ENCODE measurements at regions not wholly inside any gene's neighbourhood (a gene's known extent, or its start where the extent isn't known, plus 50 kb on each side); places are given as distances from the start of the nearest gene placed in this dataset.
"Not testable (repeated sequence)": the region's sequence is repeated elsewhere in the genome, so short reads cannot be mapped to it uniquely, and the experiment has no call there.

DNA sequence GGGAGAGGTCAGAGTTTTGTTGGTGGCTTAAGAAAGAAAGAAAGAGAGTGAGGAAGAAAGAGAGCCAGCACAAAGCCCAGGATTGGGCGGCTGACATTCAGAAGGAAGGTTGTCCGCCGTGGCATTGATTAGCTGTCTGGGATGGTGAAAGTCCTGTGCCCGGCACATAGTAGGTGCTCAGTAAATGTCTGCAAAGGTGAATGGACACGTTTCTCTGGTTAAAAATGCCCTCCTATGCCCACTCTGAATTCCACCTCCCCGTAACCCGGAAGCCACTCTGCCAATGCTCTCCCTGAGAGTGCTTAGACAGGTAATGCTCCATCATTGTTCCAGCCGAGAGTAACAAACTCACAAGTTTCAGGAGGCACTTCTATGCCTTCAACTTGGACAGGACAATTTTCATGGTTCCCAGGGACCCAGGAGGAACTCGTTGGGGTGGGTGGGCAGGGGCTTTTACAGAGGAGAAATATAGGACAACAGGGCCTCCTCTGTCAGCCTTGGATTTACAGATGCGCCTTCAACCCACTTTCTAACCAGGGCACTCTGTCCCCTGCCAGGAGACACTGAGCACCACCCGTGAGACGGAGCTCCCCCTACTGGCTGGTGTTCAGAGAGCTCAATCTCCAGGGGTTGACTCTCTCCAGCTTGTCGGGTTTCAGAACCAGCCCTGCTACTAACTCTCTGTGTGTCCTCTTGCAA, 411.5 kb upstream of the ZMIZ1 start:
- Mint-ChIP-seq H3K9me3 (no peaks in the 10 kb centered on the region), H3K36me3 (no peaks in the 10 kb centered on the region), H3K4me3 (peak overlapping the region in 1 of 5 donors; percentile 12), H3K4me1 (no peaks in the 10 kb centered on the region), H3K27me3 (ENCODE audit: low read depth in 3 of 3) (peaks cover 0 to 9% (median 2%) of the 10 kb centered on the region in 3 donors), H3K27ac (no peak overlapping the region)
- DNase-seq, result peak; percentile 22 to 39 (median 32)

DNA sequence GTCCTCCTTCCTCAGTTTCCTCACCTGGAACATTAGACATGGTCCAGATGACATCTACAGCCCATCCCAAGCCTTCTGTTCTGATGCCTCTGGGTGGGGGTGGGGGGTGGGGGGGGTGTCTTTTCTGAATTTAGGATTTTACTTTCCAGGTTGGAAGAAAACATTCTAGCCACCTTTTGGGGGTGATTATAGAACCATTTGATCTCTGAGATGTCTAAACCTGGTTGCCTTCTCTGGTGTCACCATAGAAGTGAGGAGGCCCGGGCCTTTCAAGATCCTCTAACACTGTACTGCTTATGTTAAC, 411.0 kb upstream of the ZMIZ1 start:
- H3K4me1 Mint-ChIP-seq, result no peaks in the 10 kb centered on the region
- H3K4me3 Mint-ChIP-seq, result peak overlapping the region in 1 of 5 donors; percentile 12
- peaks cover 0 to 9% (median 2%) of the 10 kb centered on the region in 3 donors for H3K27me3 Mint-ChIP-seq (ENCODE audit: low read depth in 3 of 3)
- no peaks in the 10 kb centered on the region for H3K36me3 Mint-ChIP-seq
- DNase-seq, result no peak
- H3K27ac Mint-ChIP-seq, result no peak overlapping the region
- no peaks in the 10 kb centered on the region for H3K9me3 Mint-ChIP-seq

DNA sequence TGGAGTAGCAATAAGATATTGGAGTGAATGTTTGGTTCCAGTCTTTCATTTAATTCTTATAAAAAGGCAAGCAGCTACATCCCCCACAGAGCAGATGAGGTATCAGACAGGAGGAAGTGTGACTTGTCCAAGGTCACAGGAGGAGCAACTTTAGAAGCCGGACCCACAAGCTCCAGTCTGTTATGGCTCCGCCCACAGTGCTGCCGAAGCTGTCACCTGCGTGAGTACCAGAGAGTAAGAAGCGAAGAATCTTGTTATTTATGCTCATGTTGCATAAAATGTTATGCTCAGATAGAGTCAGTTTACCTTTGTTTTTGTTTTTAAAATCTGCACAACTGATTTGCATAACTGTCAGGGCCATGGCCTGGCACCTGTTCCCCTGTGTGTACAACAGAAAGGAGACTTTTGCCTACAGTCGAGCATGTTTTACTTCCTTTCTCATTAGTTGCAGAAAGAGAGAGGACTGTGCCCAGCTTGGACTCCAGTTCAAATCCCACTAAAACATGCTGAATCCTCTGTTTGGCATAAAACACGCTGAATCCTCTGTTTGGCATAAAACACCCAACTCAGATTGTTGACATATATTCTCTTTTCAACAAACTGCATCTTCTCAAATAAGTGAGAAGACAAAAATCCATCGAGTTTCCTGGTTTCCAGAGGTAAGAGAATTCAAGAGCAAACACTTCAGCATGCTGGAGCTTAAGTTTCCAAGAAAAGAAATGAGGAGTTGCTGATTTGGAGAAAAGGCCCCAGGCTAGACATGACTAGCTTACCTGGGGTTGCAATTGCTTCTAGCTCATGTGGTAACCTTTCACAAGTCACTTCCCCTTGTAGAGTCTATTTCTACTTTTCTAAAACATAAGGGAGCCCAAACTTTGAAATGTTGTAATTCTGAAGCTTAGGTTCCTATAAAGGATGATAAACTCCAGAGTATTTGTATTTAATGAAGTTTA, 409.8 kb upstream of the ZMIZ1 start:
- Mint-ChIP-seq H3K9me3 (peaks cover 0 to under 1% (median 0%) of the 10 kb centered on the region in 6 donors), H3K27me3 (ENCODE audit: low read depth in 3 of 3) (peaks cover 1 to 8% (median 2%) of the 10 kb centered on the region in 3 donors), H3K4me3 (no peak overlapping the region), H3K4me1 (no peaks in the 10 kb centered on the region), H3K36me3 (no peaks in the 10 kb centered on the region), H3K27ac (no peak overlapping the region)
- DNase-seq, result no peak

DNA sequence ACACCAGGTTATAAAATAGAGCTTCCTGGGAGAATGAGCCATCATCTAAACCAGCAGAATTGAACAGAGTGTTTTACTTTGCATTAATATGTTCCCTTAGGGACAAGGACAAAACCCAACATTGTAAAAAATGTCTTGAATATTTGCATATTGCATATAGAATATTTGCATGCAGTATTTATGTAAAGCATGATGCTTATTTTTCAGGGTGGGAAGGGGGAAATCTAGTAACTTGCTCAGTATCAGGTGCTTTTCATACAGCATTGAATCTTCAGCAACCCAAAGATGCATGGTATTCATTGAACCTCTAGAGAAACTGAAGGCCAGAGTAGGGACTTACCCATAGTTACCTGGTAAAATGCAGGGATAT, 409.2 kb upstream of the ZMIZ1 start:
- Mint-ChIP-seq H3K9me3 (peaks cover 0 to 3% (median under 1%) of the 10 kb centered on the region in 6 donors), H3K4me1 (no peaks in the 10 kb centered on the region), H3K27me3 (ENCODE audit: low read depth in 3 of 3) (peaks cover 0 to 5% (median 1%) of the 10 kb centered on the region in 3 donors), H3K36me3 (no peaks in the 10 kb centered on the region), H3K4me3 (no peak overlapping the region), H3K27ac (no peak overlapping the region)
- DNase-seq, result no peak

DNA sequence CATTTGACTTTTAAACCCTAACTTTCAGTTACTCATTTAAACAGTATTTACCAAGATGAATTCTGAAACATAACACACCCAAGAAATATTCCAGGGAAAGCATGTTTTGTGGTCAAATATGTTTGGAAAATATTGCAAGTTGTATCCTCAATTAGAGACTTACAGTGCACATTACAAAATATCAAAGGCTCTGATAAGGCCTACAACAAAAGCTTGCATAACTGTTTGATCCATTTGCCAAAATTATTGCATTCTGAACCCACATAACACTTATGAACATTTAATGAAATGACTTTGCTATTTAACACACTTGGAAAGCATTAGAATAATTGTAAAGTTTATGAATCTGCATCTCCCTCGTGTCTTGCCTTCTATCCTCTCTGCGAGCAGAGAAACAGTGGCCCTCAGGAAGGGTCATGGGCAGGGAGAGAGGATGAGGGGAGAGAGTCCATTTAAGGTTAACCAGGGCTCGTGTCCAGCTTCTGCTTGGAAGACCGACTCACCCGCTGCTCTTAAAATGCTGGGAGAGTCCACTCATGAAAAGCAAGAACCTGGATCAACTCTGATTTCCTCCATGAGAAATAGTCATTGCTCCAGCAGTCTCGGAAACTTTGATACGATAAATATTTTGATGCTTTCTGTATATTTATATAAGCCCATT, 408.2 kb upstream of the ZMIZ1 start:
- Mint-ChIP-seq H3K4me1 (no peaks in the 10 kb centered on the region), H3K36me3 (peaks cover 0 to 4% (median 4%) of the 10 kb centered on the region in 3 donors), H3K4me3 (no peak overlapping the region), H3K27me3 (ENCODE audit: low read depth in 3 of 3) (peaks cover 0 to 6% (median 1%) of the 10 kb centered on the region in 3 donors), H3K9me3 (peaks cover 0 to 10% (median 5%) of the 10 kb centered on the region in 6 donors), H3K27ac (no peak overlapping the region)
- DNase-seq, result no peak

DNA sequence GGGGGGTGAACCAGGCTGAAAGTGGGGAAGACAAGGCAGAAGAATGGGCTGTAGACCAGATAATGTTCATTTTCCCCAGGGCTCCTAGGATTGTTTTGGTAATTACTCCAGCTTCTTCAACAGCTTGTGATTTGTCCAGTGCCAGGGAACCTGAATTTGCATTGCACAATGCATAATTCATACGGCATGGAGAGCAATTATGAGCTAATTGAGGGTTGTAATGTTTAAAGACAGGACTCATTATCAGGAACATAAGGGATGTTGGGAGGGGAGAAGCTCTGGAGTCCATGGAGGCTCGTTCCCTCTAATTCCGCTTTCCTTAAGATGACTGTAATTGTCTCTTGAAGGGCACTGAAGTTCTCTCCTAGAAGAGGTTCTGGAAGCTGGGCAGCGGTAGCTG, 405.0 kb upstream of the ZMIZ1 start:
- peaks cover 0 to 4% (median 4%) of the 10 kb centered on the region in 3 donors for H3K36me3 Mint-ChIP-seq
- peaks cover 2 to 10% (median 5%) of the 10 kb centered on the region in 6 donors for H3K9me3 Mint-ChIP-seq
- H3K27ac Mint-ChIP-seq, result no peak overlapping the region
- peaks cover 1 to 11% (median 3%) of the 10 kb centered on the region in 3 donors for H3K27me3 Mint-ChIP-seq (ENCODE audit: low read depth in 3 of 3)
- no peaks in the 10 kb centered on the region for H3K4me1 Mint-ChIP-seq
- DNase-seq, result no peak
- H3K4me3 Mint-ChIP-seq, result no peak overlapping the region

DNA sequence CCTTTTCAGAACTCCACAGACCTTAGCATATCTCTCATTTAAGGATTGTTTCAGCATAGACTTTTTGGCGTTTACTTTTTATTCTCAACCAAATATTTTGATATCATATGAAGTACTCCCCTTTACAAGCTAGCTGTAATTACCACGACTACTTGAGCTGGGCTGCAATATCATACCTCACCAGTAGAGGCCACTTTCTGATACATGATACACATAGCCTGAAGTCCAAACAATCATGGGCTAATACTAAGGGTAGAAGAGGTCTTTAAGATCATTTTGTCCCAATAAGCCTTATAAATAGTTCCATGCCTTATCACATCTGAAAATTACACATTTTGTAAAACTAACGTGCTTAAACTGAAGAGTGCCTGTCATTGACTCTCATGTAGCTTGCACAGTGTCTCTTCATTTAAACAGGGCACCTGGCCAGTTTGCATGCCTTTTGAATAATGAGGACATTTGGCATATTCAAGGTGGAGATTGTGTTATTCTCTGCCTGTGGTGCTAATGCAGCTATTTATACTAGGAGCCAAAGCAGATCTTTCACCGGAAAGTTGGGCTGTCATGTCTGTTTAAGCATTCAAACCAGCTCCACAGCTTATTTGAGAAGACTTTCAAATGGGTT, 403.7 kb upstream of the ZMIZ1 start:
- H3K27me3 Mint-ChIP-seq (ENCODE audit: low read depth in 3 of 3), result peaks cover 1 to 19% (median 3%) of the 10 kb centered on the region in 3 donors
- H3K9me3 Mint-ChIP-seq, result peaks cover 3 to 10% (median 6%) of the 10 kb centered on the region in 6 donors
- no peak overlapping the region for H3K27ac Mint-ChIP-seq
- peaks cover 0 to 4% (median 4%) of the 10 kb centered on the region in 3 donors for H3K36me3 Mint-ChIP-seq
- DNase-seq, result peak in 1 of 3 donors; percentile 2
- no peak overlapping the region for H3K4me3 Mint-ChIP-seq
- H3K4me1 Mint-ChIP-seq, result no peaks in the 10 kb centered on the region

DNA sequence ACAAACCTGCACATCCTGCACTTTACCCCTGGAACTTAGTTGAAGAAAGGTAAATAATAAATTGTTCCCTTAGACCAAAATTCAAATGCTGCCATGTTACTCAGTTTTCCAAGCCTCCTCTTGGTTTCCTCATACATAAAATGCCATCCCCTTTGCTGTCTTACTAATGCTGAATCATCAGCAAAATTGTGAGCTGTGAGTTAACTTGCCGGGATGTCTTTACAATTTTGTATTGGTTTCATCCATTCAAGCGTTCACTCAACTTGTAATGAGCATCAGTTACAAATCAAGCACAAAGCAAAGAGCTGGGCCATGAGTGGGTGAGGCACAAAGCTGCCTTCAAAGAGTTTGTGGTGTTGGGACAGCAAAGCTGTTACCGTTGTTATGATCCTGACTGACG, 395.8 kb upstream of the ZMIZ1 start:
- H3K9me3 Mint-ChIP-seq, result peaks cover 0 to 6% (median 0%) of the 10 kb centered on the region in 6 donors
- H3K27ac Mint-ChIP-seq, result no peak overlapping the region
- H3K4me3 Mint-ChIP-seq, result no peak overlapping the region
- no peaks in the 10 kb centered on the region for H3K36me3 Mint-ChIP-seq
- peaks cover 2 to 11% (median 5%) of the 10 kb centered on the region in 3 donors for H3K27me3 Mint-ChIP-seq (ENCODE audit: low read depth in 3 of 3)
- DNase-seq, result no peak
- no peaks in the 10 kb centered on the region for H3K4me1 Mint-ChIP-seq

DNA sequence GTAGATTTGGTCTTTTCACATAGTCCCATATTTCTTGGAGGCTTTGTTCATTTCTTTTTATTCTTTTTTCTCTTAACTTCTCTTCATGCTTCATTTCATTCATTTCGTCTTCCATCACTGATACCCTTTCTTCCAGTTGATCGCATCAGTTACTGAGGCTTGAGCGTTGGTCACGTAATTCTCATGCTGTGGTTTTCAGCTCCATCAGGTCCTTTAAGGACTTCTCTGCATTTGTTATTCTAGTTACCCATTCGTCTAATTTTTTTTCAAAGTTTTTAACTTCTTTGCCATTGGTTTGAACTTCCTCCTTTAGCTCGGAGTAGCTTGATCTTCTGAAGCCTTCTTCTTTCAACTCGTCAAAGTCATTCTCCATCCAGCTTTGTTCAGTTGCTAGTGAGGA, 387.6 kb upstream of the ZMIZ1 start:
- not testable (repeated sequence) for H3K27ac Mint-ChIP-seq, H3K9me3 Mint-ChIP-seq, H3K36me3 Mint-ChIP-seq, DNase-seq, H3K4me1 Mint-ChIP-seq, H3K4me3 Mint-ChIP-seq
- H3K27me3 Mint-ChIP-seq (ENCODE audit: low read depth in 3 of 3), result peaks cover 2 to 12% (median 5%) of the 10 kb centered on the region in 3 donors

DNA sequence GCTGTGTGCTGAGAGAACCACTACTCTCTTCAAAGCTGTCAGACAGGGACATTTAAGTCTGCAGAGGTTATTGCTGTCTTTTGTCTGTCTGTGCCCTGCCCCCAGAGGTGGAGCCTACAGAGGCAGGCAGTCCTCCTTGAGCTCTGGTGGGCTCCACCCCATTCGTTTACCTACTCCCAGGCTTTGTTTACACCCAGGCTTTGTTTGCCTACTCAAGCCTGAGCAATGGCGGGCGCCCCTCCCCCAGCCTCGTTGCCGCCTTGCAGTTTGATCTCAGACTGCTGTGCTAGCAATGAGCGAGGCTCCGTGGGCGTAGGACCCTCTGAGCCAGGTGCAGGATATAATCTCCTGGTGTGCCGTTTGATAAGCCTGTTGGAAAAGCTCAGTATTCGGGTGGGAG, 386.8 kb upstream of the ZMIZ1 start:
- not testable (repeated sequence) for H3K4me3 Mint-ChIP-seq, H3K4me1 Mint-ChIP-seq, H3K9me3 Mint-ChIP-seq, DNase-seq, H3K36me3 Mint-ChIP-seq, H3K27ac Mint-ChIP-seq
- peaks cover 2 to 12% (median 5%) of the 10 kb centered on the region in 3 donors for H3K27me3 Mint-ChIP-seq (ENCODE audit: low read depth in 3 of 3)

DNA sequence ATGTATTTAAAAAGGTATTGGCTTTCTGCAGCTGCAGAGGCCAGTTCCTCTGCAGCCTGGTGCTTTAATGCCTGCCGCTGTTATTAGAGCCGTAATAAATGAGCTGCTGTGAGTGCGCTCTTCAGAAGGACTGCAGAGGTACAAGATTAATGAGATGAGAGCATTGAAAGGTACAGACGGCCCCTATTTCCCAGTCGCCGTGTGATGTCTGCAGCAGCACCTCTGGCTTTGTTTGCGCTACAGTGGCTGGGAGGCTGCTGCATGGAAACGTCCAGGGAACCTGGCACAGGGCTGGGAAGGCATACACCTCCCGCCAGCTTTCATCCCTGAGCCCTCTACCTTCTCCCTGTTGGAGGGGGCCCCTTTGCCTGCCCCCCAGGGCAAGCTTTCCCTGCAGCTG, 383.8 kb upstream of the ZMIZ1 start:
- H3K4me1 Mint-ChIP-seq, result no peaks in the 10 kb centered on the region
- H3K27me3 Mint-ChIP-seq (ENCODE audit: low read depth in 3 of 3), result peaks cover 2 to 14% (median 5%) of the 10 kb centered on the region in 3 donors
- no peaks in the 10 kb centered on the region for H3K36me3 Mint-ChIP-seq
- H3K9me3 Mint-ChIP-seq, result peaks cover 0 to 4% (median 0%) of the 10 kb centered on the region in 6 donors
- H3K4me3 Mint-ChIP-seq, result no peak overlapping the region
- H3K27ac Mint-ChIP-seq, result no peak overlapping the region
- no peak for DNase-seq

DNA sequence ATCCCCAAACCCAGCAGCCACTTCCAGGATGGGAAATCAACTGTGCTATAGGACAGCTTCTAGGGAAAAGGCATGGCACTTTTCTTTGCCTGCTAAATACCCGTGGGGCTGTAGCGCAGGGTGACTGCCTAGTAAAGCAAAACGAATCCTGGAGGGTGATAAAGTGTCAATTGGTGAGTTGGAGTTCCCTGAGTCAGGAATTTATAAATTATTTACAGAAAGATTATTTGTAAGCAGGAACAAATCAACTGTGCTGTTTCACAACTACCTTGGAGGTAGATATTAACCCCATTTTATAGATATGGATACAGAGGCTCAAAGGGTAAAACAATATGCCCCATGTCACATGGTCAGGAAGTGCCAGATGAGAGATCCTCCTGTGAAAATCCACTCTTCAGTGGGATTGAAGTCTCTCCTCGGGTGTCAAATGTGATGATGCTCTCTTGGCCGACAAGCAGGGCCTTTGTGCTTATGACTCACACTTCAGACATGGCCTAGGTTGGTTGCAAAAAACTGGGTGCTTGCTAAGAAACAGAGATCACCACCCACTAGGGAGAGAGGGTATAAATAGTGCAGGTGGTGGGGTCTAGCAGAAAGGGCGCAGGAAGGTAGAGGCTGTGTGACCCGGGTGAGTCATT, 383.2 kb upstream of the ZMIZ1 start:
- DNase-seq, result no peak
- Mint-ChIP-seq H3K27ac (no peak overlapping the region), H3K9me3 (peaks cover 0 to 4% (median 0%) of the 10 kb centered on the region in 6 donors), H3K4me3 (no peak overlapping the region), H3K4me1 (no peaks in the 10 kb centered on the region), H3K36me3 (no peaks in the 10 kb centered on the region), H3K27me3 (ENCODE audit: low read depth in 3 of 3) (peaks cover 2 to 11% (median 3%) of the 10 kb centered on the region in 3 donors)

DNA sequence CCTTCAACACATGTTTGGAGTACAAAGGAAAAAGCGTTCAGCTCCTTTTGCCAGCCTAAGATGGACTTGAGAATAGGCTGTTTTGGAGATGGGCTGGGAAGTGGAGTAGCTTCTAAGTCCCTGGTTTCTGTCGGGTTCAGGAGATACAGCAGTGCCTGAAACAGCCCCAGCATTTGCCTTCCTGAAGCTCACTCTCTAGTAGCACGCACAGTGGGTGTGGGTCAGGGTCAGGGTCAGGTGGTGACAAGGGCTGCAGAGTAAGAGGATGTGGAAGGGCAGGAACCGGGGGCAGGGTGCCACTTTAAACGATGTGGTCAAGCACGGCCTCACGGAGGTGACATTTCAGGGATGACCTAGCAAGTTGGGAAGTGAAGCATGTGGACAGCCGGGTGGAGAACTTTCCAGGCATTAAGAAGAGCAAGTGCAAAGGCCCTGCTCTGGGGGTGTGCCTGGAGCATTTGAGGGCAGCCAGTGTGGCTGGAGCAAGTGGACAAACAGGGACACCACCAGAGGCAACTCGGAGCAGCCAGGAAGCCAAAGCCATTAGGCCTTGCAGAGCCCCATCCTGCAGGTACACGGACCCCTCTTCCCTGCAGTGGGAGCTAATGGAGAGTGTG, 382.2 kb upstream of the ZMIZ1 start:
- no peaks in the 10 kb centered on the region for H3K36me3 Mint-ChIP-seq
- H3K9me3 Mint-ChIP-seq, result peaks cover 0 to 2% (median 0%) of the 10 kb centered on the region in 6 donors
- peaks cover 0 to 5% (median 2%) of the 10 kb centered on the region in 3 donors for H3K27me3 Mint-ChIP-seq (ENCODE audit: low read depth in 3 of 3)
- H3K4me3 Mint-ChIP-seq, result no peak overlapping the region
- H3K4me1 Mint-ChIP-seq, result no peaks in the 10 kb centered on the region
- DNase-seq, result no peak
- no peak overlapping the region for H3K27ac Mint-ChIP-seq
